Stomach smooth muscle (tissue), 2 donors: ENCODE measurements at regions not wholly inside any gene's neighbourhood (a gene's known extent, or its start where the extent isn't known, plus 50 kb on each side); places are given as distances from the start of the nearest gene placed in this dataset.

Source experiments
- H3K27ac ChIP-seq: one replicate; pipeline ENCODE4 v1.7.0; 2013; ENCODE audit warnings: mild to moderate bottlenecking, low read length, inconsistent platforms
- H3K27me3 ChIP-seq, 2 donors: one replicate each; pipeline ENCODE4 v1.7.0; 2013; ENCODE audit warnings: low read length in 2 of 2; ENCODE audit not compliant: insufficient read depth in 2 of 2, control insufficient read depth in 1 of 2
- H3K36me3 ChIP-seq, 2 donors: one replicate each; pipeline ENCODE4 v1.7.0; 2013; ENCODE audit warnings: low read length in 2 of 2; ENCODE audit not compliant: control insufficient read depth in 2 of 2, insufficient read depth in 2 of 2
- H3K4me1 ChIP-seq: one replicate; pipeline ENCODE4 v1.7.0; 2013; ENCODE audit warnings: low read length; ENCODE audit not compliant: control insufficient read depth, insufficient read depth
- H3K4me3 ChIP-seq, 2 donors: one replicate each; pipeline ENCODE4 v1.7.0; 2013; ENCODE audit warnings: low read length in 2 of 2
- H3K9ac ChIP-seq, 2 donors: one replicate each; pipeline ENCODE4 v1.7.0; 2013; ENCODE audit warnings: low read length in 2 of 2, mild to moderate bottlenecking in 1 of 2
- H3K9me3 ChIP-seq, 2 donors: one replicate each; pipeline ENCODE4 v1.7.0; 2013; ENCODE audit warnings: low read length in 2 of 2; ENCODE audit not compliant: control insufficient read depth in 2 of 2
- donor health status: healthy.
- donor health status: Pancreatic carcinoma.

DNA sequence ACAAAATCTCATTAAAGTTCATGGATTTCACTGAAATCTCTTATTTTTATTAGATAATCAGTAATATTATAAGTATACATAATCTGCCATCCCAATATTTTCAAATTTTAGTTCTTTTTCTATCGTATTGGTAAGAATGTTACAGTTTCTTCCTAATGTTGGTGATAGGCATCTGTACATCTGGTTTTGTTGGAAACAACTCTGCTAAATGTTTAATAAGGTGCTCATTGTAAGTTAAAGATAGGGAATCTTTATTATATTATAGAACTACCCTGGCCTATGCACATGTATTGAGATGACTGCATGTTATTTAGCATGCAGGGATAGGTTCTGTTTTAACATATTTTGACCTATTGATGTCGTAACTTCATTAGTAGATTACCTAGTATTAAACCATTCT, 188.6 kb upstream of the PRPS1L1 start:
- H3K27ac ChIP-seq = no peak overlapping the region
- no peak overlapping the region for H3K9ac ChIP-seq
- H3K36me3 ChIP-seq = no peaks in the 10 kb centered on the region
- no peaks in the 10 kb centered on the region for H3K9me3 ChIP-seq
- H3K4me1 ChIP-seq = peaks cover 3% of the 10 kb centered on the region
- H3K4me3 ChIP-seq = no peak overlapping the region
- H3K27me3 ChIP-seq = no peaks in the 10 kb centered on the region

DNA sequence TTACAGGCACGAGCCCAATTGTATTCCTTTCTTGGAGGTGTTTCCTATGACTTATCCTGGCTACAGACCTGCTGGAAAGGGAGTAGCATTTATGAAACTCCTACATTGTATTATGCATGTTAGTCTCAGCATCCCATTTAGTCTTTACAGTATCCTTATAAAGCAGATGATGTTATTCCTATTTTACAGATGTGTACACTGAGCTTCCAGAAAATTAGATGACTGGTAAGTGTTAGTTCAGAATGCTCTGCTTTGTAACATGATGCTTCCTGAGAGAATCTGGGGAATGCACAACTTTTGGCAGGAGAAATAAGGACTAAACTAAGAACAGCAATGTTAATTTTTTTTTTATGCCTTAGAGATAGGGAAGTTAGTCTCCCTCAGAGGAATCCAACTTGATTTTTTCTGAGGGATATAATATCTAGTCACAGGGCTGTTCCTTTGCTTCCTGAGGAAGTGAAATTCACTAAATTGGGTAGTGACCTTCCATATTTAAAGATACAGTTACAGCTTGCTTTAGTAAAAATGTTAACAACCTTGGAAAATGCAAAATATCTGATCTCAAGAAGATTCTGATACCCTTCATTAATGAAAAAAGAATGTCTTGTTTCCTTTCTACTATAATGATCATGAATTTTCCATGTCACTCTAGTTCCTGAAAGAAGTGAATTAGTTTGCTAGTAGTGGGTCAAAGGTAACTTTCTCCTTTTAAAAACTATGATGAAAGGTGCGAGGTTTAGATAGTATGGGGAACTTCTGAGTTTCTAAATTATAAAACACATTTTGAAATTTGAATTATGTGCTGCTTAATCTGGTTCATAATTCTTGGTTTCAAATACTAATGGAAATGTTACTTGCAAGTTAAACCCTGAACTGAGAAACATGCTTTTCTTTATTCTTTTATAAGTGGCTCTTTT, 194.0 kb upstream of the PRPS1L1 start:
- no peak overlapping the region for H3K4me3 ChIP-seq
- H3K36me3 ChIP-seq = no peaks in the 10 kb centered on the region
- H3K4me1 ChIP-seq = no peaks in the 10 kb centered on the region
- no peak overlapping the region for H3K27ac ChIP-seq
- H3K27me3 ChIP-seq = no peaks in the 10 kb centered on the region
- H3K9me3 ChIP-seq = no peaks in the 10 kb centered on the region
- H3K9ac ChIP-seq = no peak overlapping the region

- Histone ChIP-seq H3K9me3 (no peaks in the 10 kb centered on the region), H3K27me3 (no peaks in the 10 kb centered on the region), H3K9ac (no peak overlapping the region), H3K4me3 (no peak overlapping the region), H3K36me3 (no peaks in the 10 kb centered on the region), H3K27ac (no peak overlapping the region), H3K4me1 (no peaks in the 10 kb centered on the region)
Measured at GRCh38 chr7:18222636-18223035, 195.0 kb upstream of the PRPS1L1 start.

- Histone ChIP-seq H3K4me3 (no peak overlapping the region), H3K27me3 (no peaks in the 10 kb centered on the region), H3K36me3 (no peaks in the 10 kb centered on the region), H3K9me3 (no peaks in the 10 kb centered on the region), H3K9ac (no peak overlapping the region), H3K4me1 (no peaks in the 10 kb centered on the region), H3K27ac (no peak overlapping the region)
Measured at GRCh38 chr7:18224138-18224537, 196.5 kb upstream of the PRPS1L1 start.

DNA sequence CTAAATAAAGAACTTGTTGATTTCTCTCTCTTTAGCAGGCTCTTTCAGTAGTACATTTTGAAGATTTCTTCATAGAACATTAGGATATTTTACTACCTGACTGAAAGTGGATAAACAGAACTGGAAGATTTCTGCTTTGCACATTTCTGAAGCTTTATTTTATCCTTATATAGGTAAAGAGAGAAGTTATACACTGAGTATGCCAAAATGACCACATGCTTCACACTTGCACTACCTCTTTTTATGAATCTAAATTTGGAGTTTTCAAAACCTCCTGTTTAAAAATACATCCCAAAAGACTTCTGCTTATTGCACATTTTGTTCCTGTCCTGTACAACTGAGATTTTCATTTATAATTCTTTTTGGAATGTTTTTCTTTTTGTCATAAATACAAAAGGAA, 197.4 kb upstream of the PRPS1L1 start:
- Histone ChIP-seq H3K27me3 (no peaks in the 10 kb centered on the region), H3K36me3 (no peaks in the 10 kb centered on the region), H3K4me3 (no peak overlapping the region), H3K9me3 (no peaks in the 10 kb centered on the region), H3K27ac (no peak overlapping the region), H3K4me1 (no peaks in the 10 kb centered on the region), H3K9ac (no peak overlapping the region)

DNA sequence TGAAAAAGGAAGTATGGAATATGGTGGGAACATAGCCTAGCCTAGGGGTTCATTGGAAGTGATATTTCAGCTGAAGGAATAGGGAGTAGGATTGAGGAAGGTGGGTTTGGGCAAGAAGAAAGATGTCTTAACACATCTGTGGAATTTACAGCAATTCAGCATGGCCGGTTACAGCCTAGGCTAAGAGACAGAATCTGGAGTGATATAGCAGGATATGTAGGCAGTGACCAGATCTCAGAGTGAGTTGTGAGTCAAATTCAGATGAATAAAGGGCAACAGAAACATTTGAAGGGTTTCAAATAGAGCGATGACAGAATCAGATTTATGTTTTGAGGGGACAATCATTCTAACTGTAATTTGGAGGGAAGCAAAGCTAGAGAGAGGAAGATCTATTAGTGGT, 199.0 kb upstream of the PRPS1L1 start:
- no peaks in the 10 kb centered on the region for H3K36me3 ChIP-seq
- H3K27ac ChIP-seq = no peak overlapping the region
- no peaks in the 10 kb centered on the region for H3K9me3 ChIP-seq
- H3K9ac ChIP-seq = no peak overlapping the region
- no peaks in the 10 kb centered on the region for H3K4me1 ChIP-seq
- no peaks in the 10 kb centered on the region for H3K27me3 ChIP-seq
- no peak overlapping the region for H3K4me3 ChIP-seq

GRCh38 chr7:18228686-18229085, 201.0 kb upstream of the PRPS1L1 start:
- H3K4me1 ChIP-seq = no peaks in the 10 kb centered on the region
- H3K4me3 ChIP-seq = no peak overlapping the region
- H3K27me3 ChIP-seq = no peaks in the 10 kb centered on the region
- H3K36me3 ChIP-seq = no peaks in the 10 kb centered on the region
- H3K9ac ChIP-seq = no peak overlapping the region
- no peaks in the 10 kb centered on the region for H3K9me3 ChIP-seq
- no peak overlapping the region for H3K27ac ChIP-seq

DNA sequence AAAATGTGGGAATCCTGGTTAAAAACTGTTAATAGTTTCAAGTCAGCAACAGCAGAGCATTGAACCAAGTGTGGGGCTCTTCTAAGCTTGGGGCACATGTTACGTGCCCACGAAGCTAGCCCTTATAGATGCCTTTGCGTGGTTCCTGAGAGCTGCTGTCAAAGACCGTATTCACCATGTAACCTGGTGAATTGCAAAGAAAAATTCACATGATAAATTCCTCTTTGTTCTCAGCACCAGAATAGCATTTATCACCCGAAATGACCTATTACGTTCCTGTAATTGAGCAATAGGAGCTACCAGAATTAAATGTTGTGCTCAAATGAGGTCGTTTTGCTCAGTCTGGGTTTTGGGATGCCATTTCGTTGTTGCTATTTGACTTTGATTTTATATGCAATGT, 202.6 kb upstream of the PRPS1L1 start:
- Histone ChIP-seq H3K36me3 (no peaks in the 10 kb centered on the region), H3K9ac (no peak overlapping the region), H3K4me1 (no peaks in the 10 kb centered on the region), H3K9me3 (no peaks in the 10 kb centered on the region), H3K4me3 (no peak overlapping the region), H3K27ac (no peak overlapping the region), H3K27me3 (no peaks in the 10 kb centered on the region)

GRCh38 chr7:18231854-18232253, 204.2 kb upstream of the PRPS1L1 start:
- Histone ChIP-seq H3K9me3 (no peaks in the 10 kb centered on the region), H3K27me3 (no peaks in the 10 kb centered on the region), H3K4me1 (no peaks in the 10 kb centered on the region), H3K9ac (no peak overlapping the region), H3K36me3 (no peaks in the 10 kb centered on the region), H3K27ac (no peak overlapping the region), H3K4me3 (no peak overlapping the region)

DNA sequence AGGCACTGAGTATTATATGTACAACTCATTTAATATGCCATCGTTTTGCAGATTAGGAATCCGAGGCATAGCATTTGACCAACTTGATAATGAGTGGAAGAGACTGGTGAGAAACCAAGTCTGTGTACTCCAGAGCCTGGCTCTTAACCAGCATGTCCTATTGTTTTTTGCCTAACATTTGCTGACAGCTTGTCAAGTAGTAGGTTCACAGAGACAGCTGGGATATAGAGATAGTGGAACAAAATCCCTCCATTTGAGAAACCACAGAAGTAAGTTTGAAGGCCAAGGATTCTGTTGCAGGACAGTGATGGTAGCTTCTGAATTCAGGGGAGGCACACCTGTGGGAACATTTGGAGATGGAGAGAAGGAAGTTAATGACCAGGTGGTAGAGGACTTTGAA, 206.9 kb upstream of the PRPS1L1 start:
- Histone ChIP-seq H3K27ac (no peak overlapping the region), H3K36me3 (no peaks in the 10 kb centered on the region), H3K4me3 (no peak overlapping the region), H3K27me3 (no peaks in the 10 kb centered on the region), H3K9me3 (no peaks in the 10 kb centered on the region), H3K9ac (no peak overlapping the region), H3K4me1 (no peaks in the 10 kb centered on the region)

DNA sequence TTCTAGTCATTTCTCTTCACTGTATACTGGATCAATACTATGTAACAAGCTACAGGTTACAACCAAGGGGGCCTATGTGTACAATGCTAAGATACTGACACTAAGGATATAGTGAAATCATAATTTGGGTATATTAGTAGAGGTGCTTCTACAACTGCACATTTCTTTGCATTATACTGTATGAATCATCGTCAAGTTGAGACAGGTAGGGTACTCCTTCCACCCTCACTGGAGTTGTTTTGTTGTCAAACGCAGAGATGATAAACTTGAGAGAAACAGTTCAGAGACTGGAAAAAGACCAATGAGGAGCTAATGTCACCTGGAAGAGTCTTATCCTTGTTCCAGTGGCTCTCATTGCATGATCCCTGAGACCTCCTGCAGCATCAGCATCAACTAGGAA, 208.2 kb upstream of the PRPS1L1 start:
- no peaks in the 10 kb centered on the region for H3K9me3 ChIP-seq
- H3K36me3 ChIP-seq = no peaks in the 10 kb centered on the region
- H3K27ac ChIP-seq = no peak overlapping the region
- no peak overlapping the region for H3K4me3 ChIP-seq
- H3K9ac ChIP-seq = no peak overlapping the region
- H3K27me3 ChIP-seq = no peaks in the 10 kb centered on the region
- no peaks in the 10 kb centered on the region for H3K4me1 ChIP-seq
